Endothelial cell (in vitro differentiated cells): ENCODE measurements at regions not wholly inside any gene's neighbourhood (a gene's known extent, or its start where the extent isn't known, plus 50 kb on each side); places are given as distances from the start of the nearest gene placed in this dataset.

Experiments used
- DNase-seq: peaks from one replicate; pipeline ENCODE4 v3.0.0; 2021; ENCODE audit warnings: low spot score
- H3K27ac Mint-ChIP-seq: one replicate; pipeline ENCODE4 v1.8.0; 2021; ENCODE audit warnings: mixed read lengths, inconsistent platforms; ENCODE audit not compliant: unreplicated experiment
- H3K27me3 Mint-ChIP-seq: one replicate; pipeline ENCODE4 v1.8.0; 2021; ENCODE audit warnings: mild to moderate bottlenecking, moderate library complexity, mixed read lengths, inconsistent platforms; ENCODE audit not compliant: unreplicated experiment
- H3K36me3 Mint-ChIP-seq: one replicate; pipeline ENCODE4 v1.8.0; 2021; ENCODE audit warnings: mild to moderate bottlenecking, low read depth, mixed read lengths, inconsistent platforms; ENCODE audit not compliant: unreplicated experiment
- H3K4me1 Mint-ChIP-seq: one replicate; pipeline ENCODE4 v1.8.0; 2021; ENCODE audit warnings: mild to moderate bottlenecking, mixed read lengths, inconsistent platforms; ENCODE audit not compliant: unreplicated experiment
- H3K4me3 Mint-ChIP-seq: one replicate; pipeline ENCODE4 v1.8.0; 2021; ENCODE audit warnings: mild to moderate bottlenecking, mixed read lengths, inconsistent platforms; ENCODE audit not compliant: unreplicated experiment
- H3K9me3 Mint-ChIP-seq: one replicate; pipeline ENCODE4 v1.8.0; 2021; ENCODE audit warnings: mixed read lengths, inconsistent platforms; ENCODE audit not compliant: unreplicated experiment
- TF ChIP-seq, protein P1 (sequence below): fragments of 200-600 bp; sonication (generic); IDR thresholded peaks from one replicate; pipeline ENCODE4 v1.5.0; 2021; ENCODE audit warnings: antibody characterized with exemption; ENCODE audit not compliant: unreplicated experiment

DNA sequence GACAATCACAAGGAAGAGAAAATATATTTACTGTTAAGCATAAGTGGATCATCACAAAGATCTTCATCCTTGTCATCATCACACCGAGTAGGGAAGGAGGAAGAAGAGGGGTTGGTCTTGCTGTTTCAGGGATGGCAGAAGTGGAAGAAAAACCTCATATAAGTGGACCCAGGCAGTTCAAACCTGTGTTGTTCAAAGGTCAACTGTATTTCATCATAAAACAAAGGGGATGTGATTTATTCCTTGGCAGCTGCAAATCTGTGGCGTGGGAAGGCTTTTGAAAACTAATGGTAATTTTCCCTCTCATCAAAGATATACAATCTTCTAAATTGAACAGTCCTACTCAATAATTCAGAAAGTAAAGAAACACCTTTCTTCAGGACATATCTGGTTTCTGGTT lies 129.9 kb upstream of the ABI3BP start:
- H3K27ac Mint-ChIP-seq = no peak overlapping the region
- no peaks in the 10 kb centered on the region for H3K4me1 Mint-ChIP-seq
- no peaks in the 10 kb centered on the region for H3K9me3 Mint-ChIP-seq
- TF ChIP-seq, protein P1, sequence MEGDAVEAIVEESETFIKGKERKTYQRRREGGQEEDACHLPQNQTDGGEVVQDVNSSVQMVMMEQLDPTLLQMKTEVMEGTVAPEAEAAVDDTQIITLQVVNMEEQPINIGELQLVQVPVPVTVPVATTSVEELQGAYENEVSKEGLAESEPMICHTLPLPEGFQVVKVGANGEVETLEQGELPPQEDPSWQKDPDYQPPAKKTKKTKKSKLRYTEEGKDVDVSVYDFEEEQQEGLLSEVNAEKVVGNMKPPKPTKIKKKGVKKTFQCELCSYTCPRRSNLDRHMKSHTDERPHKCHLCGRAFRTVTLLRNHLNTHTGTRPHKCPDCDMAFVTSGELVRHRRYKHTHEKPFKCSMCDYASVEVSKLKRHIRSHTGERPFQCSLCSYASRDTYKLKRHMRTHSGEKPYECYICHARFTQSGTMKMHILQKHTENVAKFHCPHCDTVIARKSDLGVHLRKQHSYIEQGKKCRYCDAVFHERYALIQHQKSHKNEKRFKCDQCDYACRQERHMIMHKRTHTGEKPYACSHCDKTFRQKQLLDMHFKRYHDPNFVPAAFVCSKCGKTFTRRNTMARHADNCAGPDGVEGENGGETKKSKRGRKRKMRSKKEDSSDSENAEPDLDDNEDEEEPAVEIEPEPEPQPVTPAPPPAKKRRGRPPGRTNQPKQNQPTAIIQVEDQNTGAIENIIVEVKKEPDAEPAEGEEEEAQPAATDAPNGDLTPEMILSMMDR = no peak
- DNase-seq = no peak
- H3K27me3 Mint-ChIP-seq = peaks cover 1% of the 10 kb centered on the region
- H3K36me3 Mint-ChIP-seq = no peaks in the 10 kb centered on the region
- H3K4me3 Mint-ChIP-seq = no peak overlapping the region

DNA sequence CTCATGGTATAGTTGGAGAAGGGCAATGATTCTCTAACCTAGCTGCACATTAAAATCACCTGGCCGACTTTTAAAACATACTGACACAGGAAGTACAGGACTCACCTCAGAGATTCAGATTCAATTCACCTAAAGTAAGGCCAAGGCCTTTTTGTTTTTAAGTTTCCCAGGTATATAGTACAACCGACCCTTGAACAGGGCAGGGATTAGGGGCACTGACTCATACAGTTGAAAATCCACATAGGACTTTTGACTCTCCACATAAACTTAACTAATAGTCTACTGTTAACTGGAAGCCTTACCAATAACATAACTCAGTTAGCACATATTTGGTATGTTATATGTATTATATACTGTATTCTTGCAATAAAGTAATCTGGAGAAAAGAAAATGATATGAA lies 129.5 kb upstream of the ABI3BP start:
- Mint-ChIP-seq H3K9me3 (no peaks in the 10 kb centered on the region), H3K36me3 (no peaks in the 10 kb centered on the region)

DNA sequence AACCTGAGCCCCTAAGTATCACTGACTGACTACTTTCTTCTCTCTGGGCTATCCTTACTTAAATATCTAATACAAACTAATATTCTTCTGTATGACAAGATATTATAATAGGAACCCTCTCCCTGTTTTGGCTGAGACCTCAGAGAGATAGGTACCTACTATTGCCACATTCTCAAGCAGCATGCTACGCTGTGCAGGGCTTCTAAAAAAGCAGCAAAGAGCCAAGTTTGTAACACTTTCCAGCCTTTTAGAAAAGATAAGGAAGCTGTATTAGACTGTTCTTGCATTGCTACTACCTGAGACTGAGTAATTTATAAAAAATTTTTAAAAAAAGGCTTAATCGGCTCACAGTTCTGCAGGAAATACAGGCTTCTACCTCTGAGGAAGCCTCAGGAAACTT lies 126.8 kb upstream of the ABI3BP start:
- H3K36me3 Mint-ChIP-seq = no peaks in the 10 kb centered on the region
- TF ChIP-seq, protein P1 = no peak
- H3K9me3 Mint-ChIP-seq = no peaks in the 10 kb centered on the region
- no peak for DNase-seq
- no peaks in the 10 kb centered on the region for H3K4me1 Mint-ChIP-seq
- H3K27me3 Mint-ChIP-seq = no peaks in the 10 kb centered on the region
- H3K4me3 Mint-ChIP-seq = no peak overlapping the region
- H3K27ac Mint-ChIP-seq = no peak overlapping the region

More for the DNA sequence above, 129.5 kb upstream of the ABI3BP start:
- no peak overlapping the region for H3K4me3 Mint-ChIP-seq
- DNase-seq = no peak
- H3K27ac Mint-ChIP-seq = no peak overlapping the region
- TF ChIP-seq, protein P1 = no peak
- no peaks in the 10 kb centered on the region for H3K4me1 Mint-ChIP-seq
- peaks cover 1% of the 10 kb centered on the region for H3K27me3 Mint-ChIP-seq

DNA sequence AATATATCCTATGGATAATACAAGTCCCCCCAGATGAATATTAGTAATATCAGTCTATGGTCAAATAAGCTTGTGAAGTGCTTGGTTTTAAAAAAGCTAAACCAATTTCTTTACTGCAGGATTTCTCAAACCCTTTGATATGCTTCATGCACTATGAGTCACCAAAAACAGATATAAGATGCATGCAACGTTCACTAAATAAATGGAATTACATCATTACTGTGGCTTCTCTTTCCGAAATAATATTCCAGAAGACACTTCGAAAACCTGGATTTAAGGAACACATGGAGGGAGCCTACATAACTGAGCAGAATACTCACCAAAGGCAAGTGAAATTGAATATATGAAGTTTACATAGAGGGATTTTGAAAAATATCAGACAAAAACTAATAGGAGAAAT lies 126.3 kb upstream of the ABI3BP start:
- DNase-seq = no peak
- no peak overlapping the region for H3K27ac Mint-ChIP-seq
- no peaks in the 10 kb centered on the region for H3K27me3 Mint-ChIP-seq
- no peaks in the 10 kb centered on the region for H3K4me1 Mint-ChIP-seq
- no peaks in the 10 kb centered on the region for H3K36me3 Mint-ChIP-seq
- TF ChIP-seq, protein P1 = no peak
- H3K4me3 Mint-ChIP-seq = no peak overlapping the region
- H3K9me3 Mint-ChIP-seq = no peaks in the 10 kb centered on the region

DNA sequence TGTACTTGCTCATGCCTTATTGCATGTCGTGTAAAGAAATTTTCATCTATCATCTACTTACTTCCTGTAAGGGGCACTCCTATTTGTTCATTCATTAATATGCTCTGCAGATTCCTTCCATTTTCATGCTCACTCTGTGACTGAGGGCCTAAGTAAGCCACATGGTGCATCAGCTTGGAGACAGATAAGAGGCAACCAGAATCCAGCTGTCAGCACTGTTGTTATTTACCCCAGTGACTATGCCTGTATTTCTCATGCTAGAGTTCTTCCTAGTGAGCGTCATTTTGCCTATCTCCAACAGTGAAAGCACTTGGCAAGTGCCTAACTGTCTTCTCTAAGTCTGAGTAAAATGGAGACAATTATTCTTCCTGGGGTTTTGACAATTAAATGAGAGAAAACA lies 124.8 kb upstream of the ABI3BP start:
- Mint-ChIP-seq H3K27me3 (no peaks in the 10 kb centered on the region), H3K36me3 (no peaks in the 10 kb centered on the region), H3K9me3 (no peaks in the 10 kb centered on the region), H3K4me3 (no peak overlapping the region), H3K27ac (no peak overlapping the region), H3K4me1 (no peaks in the 10 kb centered on the region)
- TF ChIP-seq, protein P1 = no peak
- DNase-seq = no peak
